HEK293 (cell line): ENCODE measurements at regions not wholly inside any gene's neighbourhood (a gene's known extent, or its start where the extent isn't known, plus 50 kb on each side); places are given as distances from the start of the nearest gene placed in this dataset.

Experiments
- CTCF ChIA-PET: fragments of 350-600 bp; formaldehyde crosslinking; extraction: SDS; loops from one replicate; lab custom pipeline; 2021; ENCODE audit warnings: antibody characterized with exemption; lab: Yijun Ruan, JAX
- POLR2A ChIA-PET: fragments of 300-600 bp; formaldehyde crosslinking; extraction: SDS; loops from one replicate; lab custom pipeline; 2020; ENCODE audit warnings: antibody characterized with exemption, inconsistent platforms; lab: Yijun Ruan, JAX
- H3K27ac ChIP-seq: fragments of 200-500 bp; sonication (Bioruptor generic); 2 replicates; pipeline ENCODE4 v1.5.1; 2014; ENCODE audit warnings: low read depth, low read length, control low read depth, inconsistent platforms; ENCODE audit errors: extremely low read depth
- H3K36me3 ChIP-seq, 2 experiments: fragments of 200-500 bp in 1 of 2; sonication (Bioruptor generic) in 1 of 2; 1 replicate in 1 of 2; 2 replicates in 1 of 2; pipeline ENCODE4 v1.5.1; 2014 to 2017; ENCODE audit warnings: inconsistent platforms in 2 of 2, low read length in 2 of 2; ENCODE audit not compliant: control insufficient read depth in 2 of 2, insufficient read depth in 1 of 2
- H3K4me1 ChIP-seq: fragments of 200-500 bp; sonication (Bioruptor generic); 2 replicates; pipeline ENCODE4 v1.5.1; 2014; ENCODE audit warnings: mild to moderate bottlenecking, low read length, inconsistent platforms; ENCODE audit not compliant: control insufficient read depth, insufficient read depth
- H3K4me3 ChIP-seq: 2 replicates; pipeline ENCODE4 v1.5.1; 2011; ENCODE audit warnings: low read depth, mild to moderate bottlenecking, control low read depth, low read length, moderate library complexity
- H3K9me3 ChIP-seq: fragments of 200-500 bp; sonication (Bioruptor generic); 2 replicates; pipeline ENCODE4 v1.5.1; 2014; ENCODE audit warnings: low read depth, low read length, inconsistent platforms; ENCODE audit not compliant: control insufficient read depth, insufficient read depth
- FEZF1 ChIP-seq: fragments of 450-650 bp; formaldehyde crosslinking; IDR thresholded peaks from 2 replicates; pipeline ENCODE4 v1.5.1; 2016; ENCODE audit warnings: missing biosample characterization, missing genetic modification characterization
- KLF8 ChIP-seq: fragments of 450-650 bp; formaldehyde crosslinking; IDR thresholded peaks from 2 replicates; pipeline ENCODE4 v1.5.1; 2016; ENCODE audit warnings: missing biosample characterization, missing genetic modification characterization
- SCRT2 ChIP-seq: fragments of 450-650 bp; formaldehyde crosslinking; IDR thresholded peaks from 2 replicates; pipeline ENCODE4 v1.5.1; 2016; ENCODE audit warnings: missing biosample characterization, missing genetic modification characterization
- SP3 ChIP-seq: fragments of 450-650 bp; formaldehyde crosslinking; IDR thresholded peaks from 2 replicates; pipeline ENCODE4 v1.5.1; 2016; ENCODE audit warnings: missing biosample characterization, missing genetic modification characterization
- SP7 ChIP-seq: fragments of 450-650 bp; formaldehyde crosslinking; IDR thresholded peaks from 2 replicates; pipeline ENCODE4 v1.5.1; 2016; ENCODE audit warnings: missing biosample characterization, missing genetic modification characterization
- YY2 ChIP-seq: fragments of 450-650 bp; formaldehyde crosslinking; IDR thresholded peaks from 2 replicates; pipeline ENCODE4 v1.5.1; 2016; ENCODE audit warnings: missing biosample characterization, missing genetic modification characterization
- ZBTB7A ChIP-seq: fragments of 450-650 bp; formaldehyde crosslinking; IDR thresholded peaks from 2 replicates; pipeline ENCODE4 v1.5.1; 2016; ENCODE audit warnings: low read depth, missing biosample characterization, missing genetic modification characterization
- ZEB2 ChIP-seq: fragments of 450-650 bp; formaldehyde crosslinking; IDR thresholded peaks from 2 replicates; pipeline ENCODE4 v1.5.1; 2016; ENCODE audit warnings: missing biosample characterization, missing genetic modification characterization
- ZFP41 ChIP-seq: fragments of 450-650 bp; formaldehyde crosslinking; IDR thresholded peaks from 2 replicates; pipeline ENCODE4 v1.5.1; 2016; ENCODE audit warnings: missing biosample characterization, missing genetic modification characterization, borderline replicate concordance
- ZNF138 ChIP-seq: fragments of 450-650 bp; formaldehyde crosslinking; IDR thresholded peaks from 2 replicates; pipeline ENCODE4 v1.5.1; 2016; ENCODE audit warnings: missing biosample characterization, missing genetic modification characterization, borderline replicate concordance
- ZNF146 ChIP-seq: fragments of 450-650 bp; formaldehyde crosslinking; IDR thresholded peaks from 2 replicates; pipeline ENCODE4 v1.5.1; 2016; ENCODE audit warnings: missing biosample characterization, missing genetic modification characterization
- ZNF169 ChIP-seq: fragments of 450-650 bp; formaldehyde crosslinking; IDR thresholded peaks from 2 replicates; pipeline ENCODE4 v1.5.1; 2016; ENCODE audit warnings: missing biosample characterization, missing genetic modification characterization
- ZNF202 ChIP-seq: fragments of 450-650 bp; formaldehyde crosslinking; IDR thresholded peaks from 2 replicates; pipeline ENCODE4 v1.5.1; 2016; ENCODE audit warnings: missing biosample characterization, missing genetic modification characterization, borderline replicate concordance
- ZNF510 ChIP-seq: fragments of 450-650 bp; formaldehyde crosslinking; IDR thresholded peaks from 2 replicates; pipeline ENCODE4 v1.5.1; 2018; ENCODE audit warnings: mild to moderate bottlenecking, missing genetic modification characterization, missing biosample characterization; ENCODE audit not compliant: insufficient replicate concordance
- ZNF548 ChIP-seq: fragments of 450-650 bp; formaldehyde crosslinking; IDR thresholded peaks from 2 replicates; pipeline ENCODE4 v1.5.1; 2016; ENCODE audit warnings: missing biosample characterization, missing genetic modification characterization
- ZNF624 ChIP-seq: fragments of 450-650 bp; formaldehyde crosslinking; IDR thresholded peaks from 2 replicates; pipeline ENCODE4 v1.5.1; 2017; ENCODE audit warnings: missing biosample characterization, missing genetic modification characterization
- ZNF664 ChIP-seq: fragments of 450-650 bp; formaldehyde crosslinking; IDR thresholded peaks from 2 replicates; pipeline ENCODE4 v1.5.1; 2016; ENCODE audit warnings: missing biosample characterization, missing genetic modification characterization
- ZNF768 ChIP-seq: fragments of 450-650 bp; formaldehyde crosslinking; IDR thresholded peaks from 2 replicates; pipeline ENCODE4 v1.5.1; 2018; ENCODE audit warnings: missing biosample characterization, mild to moderate bottlenecking, missing genetic modification characterization
- ZNF791 ChIP-seq: fragments of 450-650 bp; formaldehyde crosslinking; IDR thresholded peaks from 2 replicates; pipeline ENCODE4 v1.5.1; 2016; ENCODE audit warnings: missing biosample characterization, missing genetic modification characterization
- ZNF830 ChIP-seq: fragments of 450-650 bp; IDR thresholded peaks from 2 replicates; pipeline ENCODE4 v1.5.0; 2018; ENCODE audit warnings: missing biosample characterization, missing genetic modification characterization, low read depth, mild to moderate bottlenecking, moderate library complexity
- TF ChIP-seq, protein P1 (sequence below): fragments of 450-650 bp; formaldehyde crosslinking; IDR thresholded peaks from 2 replicates; pipeline ENCODE4 v1.5.1; 2016; ENCODE audit warnings: missing biosample characterization, missing genetic modification characterization
- TF ChIP-seq, protein P2 (sequence below): fragments of 450-650 bp; formaldehyde crosslinking; IDR thresholded peaks from 2 replicates; pipeline ENCODE4 v1.5.1; 2017; ENCODE audit warnings: missing biosample characterization, missing genetic modification characterization
- TF ChIP-seq, protein P3 (sequence below): IDR thresholded peaks from 2 replicates; pipeline ENCODE4 v1.6.1; 2011; ENCODE audit warnings: mild to moderate bottlenecking, low read depth, low read length, borderline replicate concordance
- TF ChIP-seq, protein P4 (sequence below): fragments of 450-650 bp; formaldehyde crosslinking; IDR thresholded peaks from 2 replicates; pipeline ENCODE4 v1.5.0; 2017; ENCODE audit warnings: missing biosample characterization, missing genetic modification characterization, borderline replicate concordance
- TF ChIP-seq, protein P5 (sequence below): fragments of 450-650 bp; formaldehyde crosslinking; IDR thresholded peaks from 2 replicates; pipeline ENCODE4 v1.5.1; 2016; ENCODE audit warnings: missing biosample characterization, missing genetic modification characterization

DNA sequence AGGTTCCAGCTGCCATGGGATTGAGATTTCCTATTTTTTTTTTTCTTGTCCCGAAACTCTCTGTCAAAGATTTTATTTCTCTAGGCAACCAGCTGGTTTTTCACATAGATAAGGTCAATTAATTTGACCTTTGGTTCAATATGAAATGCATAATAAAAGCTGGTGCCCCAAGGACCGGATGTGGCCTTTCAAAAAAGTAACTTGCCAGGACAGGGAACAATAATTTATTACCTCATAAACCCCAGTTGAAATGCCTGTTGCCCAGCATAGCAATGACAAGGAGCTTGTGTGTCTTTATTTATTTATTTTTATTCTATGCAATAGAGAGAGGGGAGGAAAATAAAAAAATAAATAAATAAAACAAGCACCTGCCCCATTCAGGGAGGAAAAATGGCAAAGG lies 472.7 kb downstream of the KCNJ2 start:
- Histone ChIP-seq H3K27ac (no peak overlapping the region), H3K4me1 (no peaks in the 10 kb centered on the region), H3K9me3 (no peaks in the 10 kb centered on the region)
- CTCF ChIA-PET: no interaction called here
- POLR2A ChIA-PET: no interaction called here
- TF ChIP-seq SCRT2 (tag by site-specific recombination): peak; percentile 44; the same call in 1 of the 2 replicates
- no peak for TF ChIP-seq ZFP41 (tag by site-specific recombination)
- TF ChIP-seq, protein P1, sequence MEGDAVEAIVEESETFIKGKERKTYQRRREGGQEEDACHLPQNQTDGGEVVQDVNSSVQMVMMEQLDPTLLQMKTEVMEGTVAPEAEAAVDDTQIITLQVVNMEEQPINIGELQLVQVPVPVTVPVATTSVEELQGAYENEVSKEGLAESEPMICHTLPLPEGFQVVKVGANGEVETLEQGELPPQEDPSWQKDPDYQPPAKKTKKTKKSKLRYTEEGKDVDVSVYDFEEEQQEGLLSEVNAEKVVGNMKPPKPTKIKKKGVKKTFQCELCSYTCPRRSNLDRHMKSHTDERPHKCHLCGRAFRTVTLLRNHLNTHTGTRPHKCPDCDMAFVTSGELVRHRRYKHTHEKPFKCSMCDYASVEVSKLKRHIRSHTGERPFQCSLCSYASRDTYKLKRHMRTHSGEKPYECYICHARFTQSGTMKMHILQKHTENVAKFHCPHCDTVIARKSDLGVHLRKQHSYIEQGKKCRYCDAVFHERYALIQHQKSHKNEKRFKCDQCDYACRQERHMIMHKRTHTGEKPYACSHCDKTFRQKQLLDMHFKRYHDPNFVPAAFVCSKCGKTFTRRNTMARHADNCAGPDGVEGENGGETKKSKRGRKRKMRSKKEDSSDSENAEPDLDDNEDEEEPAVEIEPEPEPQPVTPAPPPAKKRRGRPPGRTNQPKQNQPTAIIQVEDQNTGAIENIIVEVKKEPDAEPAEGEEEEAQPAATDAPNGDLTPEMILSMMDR: no peak
- no peak for TF ChIP-seq ZNF624 (tag by site-specific recombination)
- TF ChIP-seq, protein P2, sequence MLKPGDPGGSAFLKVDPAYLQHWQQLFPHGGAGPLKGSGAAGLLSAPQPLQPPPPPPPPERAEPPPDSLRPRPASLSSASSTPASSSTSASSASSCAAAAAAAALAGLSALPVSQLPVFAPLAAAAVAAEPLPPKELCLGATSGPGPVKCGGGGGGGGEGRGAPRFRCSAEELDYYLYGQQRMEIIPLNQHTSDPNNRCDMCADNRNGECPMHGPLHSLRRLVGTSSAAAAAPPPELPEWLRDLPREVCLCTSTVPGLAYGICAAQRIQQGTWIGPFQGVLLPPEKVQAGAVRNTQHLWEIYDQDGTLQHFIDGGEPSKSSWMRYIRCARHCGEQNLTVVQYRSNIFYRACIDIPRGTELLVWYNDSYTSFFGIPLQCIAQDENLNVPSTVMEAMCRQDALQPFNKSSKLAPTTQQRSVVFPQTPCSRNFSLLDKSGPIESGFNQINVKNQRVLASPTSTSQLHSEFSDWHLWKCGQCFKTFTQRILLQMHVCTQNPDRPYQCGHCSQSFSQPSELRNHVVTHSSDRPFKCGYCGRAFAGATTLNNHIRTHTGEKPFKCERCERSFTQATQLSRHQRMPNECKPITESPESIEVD: peak; percentile 60
- TF ChIP-seq ZNF548 (tag by site-specific recombination): no peak
- TF ChIP-seq ZNF169 (tag by site-specific recombination): no peak
- peak; percentile 39; the same call in 1 of the 2 replicates for TF ChIP-seq FEZF1 (tag by site-specific recombination)
- TF ChIP-seq SP3 (tag by site-specific recombination): no peak
- no peak for TF ChIP-seq ZEB2 (tag by site-specific recombination)
- no peak for TF ChIP-seq ZBTB7A (tag by site-specific recombination)
- no peak for TF ChIP-seq ZNF146 (tag by site-specific recombination)
- TF ChIP-seq, all 188 proteins: peak for 3
- Histone ChIP-seq H3K4me3 (no peak overlapping the region), H3K36me3 (no peaks in the 10 kb centered on the region)

DNA sequence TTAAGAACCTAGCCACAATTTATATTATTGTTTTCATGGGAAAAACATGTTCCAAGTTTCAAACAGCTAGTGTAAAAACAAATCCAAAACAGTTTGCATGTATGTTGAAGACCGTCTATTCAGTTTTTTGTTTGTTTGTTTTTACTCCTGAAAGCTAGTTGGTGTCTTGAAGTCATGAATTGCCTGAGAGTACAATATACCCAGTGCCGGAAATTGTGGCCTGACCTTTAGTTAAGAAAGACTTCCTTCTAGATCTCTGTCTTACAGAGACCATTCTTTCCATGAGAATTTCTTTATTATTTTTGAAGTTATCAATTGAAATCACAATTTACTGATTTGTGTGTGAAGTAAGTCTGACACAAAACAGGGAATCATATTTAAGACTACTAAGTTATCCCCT lies 474.8 kb downstream of the KCNJ2 start:
- CTCF ChIA-PET: interaction anchor here (0.7 to 1.7 kb wide), 2 partner anchors 123 to 589 kb away, joined by 3 to 4 read pairs; no protein-coding TSS in a partner anchor

More for the DNA sequence above, 474.8 kb downstream of the KCNJ2 start:
- no peak overlapping the region for H3K4me3 ChIP-seq
- TF ChIP-seq ZNF768 (no peak), KLF8 (tag by site-specific recombination) (no peak), ZNF791 (no peak), ZNF146 (tag by site-specific recombination) (no peak), ZNF664 (no peak), ZFP41 (tag by site-specific recombination) (no peak), SP7 (no peak), YY2 (no peak), ZNF202 (no peak), ZNF138 (tag by site-specific recombination) (no peak), ZNF510 (tag by site-specific recombination) (no peak), ZNF830 (no peak)
- TF ChIP-seq, protein P3, sequence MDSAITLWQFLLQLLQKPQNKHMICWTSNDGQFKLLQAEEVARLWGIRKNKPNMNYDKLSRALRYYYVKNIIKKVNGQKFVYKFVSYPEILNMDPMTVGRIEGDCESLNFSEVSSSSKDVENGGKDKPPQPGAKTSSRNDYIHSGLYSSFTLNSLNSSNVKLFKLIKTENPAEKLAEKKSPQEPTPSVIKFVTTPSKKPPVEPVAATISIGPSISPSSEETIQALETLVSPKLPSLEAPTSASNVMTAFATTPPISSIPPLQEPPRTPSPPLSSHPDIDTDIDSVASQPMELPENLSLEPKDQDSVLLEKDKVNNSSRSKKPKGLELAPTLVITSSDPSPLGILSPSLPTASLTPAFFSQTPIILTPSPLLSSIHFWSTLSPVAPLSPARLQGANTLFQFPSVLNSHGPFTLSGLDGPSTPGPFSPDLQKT: no peak
- TF ChIP-seq, protein P4, sequence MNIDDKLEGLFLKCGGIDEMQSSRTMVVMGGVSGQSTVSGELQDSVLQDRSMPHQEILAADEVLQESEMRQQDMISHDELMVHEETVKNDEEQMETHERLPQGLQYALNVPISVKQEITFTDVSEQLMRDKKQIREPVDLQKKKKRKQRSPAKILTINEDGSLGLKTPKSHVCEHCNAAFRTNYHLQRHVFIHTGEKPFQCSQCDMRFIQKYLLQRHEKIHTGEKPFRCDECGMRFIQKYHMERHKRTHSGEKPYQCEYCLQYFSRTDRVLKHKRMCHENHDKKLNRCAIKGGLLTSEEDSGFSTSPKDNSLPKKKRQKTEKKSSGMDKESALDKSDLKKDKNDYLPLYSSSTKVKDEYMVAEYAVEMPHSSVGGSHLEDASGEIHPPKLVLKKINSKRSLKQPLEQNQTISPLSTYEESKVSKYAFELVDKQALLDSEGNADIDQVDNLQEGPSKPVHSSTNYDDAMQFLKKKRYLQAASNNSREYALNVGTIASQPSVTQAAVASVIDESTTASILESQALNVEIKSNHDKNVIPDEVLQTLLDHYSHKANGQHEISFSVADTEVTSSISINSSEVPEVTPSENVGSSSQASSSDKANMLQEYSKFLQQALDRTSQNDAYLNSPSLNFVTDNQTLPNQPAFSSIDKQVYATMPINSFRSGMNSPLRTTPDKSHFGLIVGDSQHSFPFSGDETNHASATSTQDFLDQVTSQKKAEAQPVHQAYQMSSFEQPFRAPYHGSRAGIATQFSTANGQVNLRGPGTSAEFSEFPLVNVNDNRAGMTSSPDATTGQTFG: no peak
- TF ChIP-seq, protein P5, sequence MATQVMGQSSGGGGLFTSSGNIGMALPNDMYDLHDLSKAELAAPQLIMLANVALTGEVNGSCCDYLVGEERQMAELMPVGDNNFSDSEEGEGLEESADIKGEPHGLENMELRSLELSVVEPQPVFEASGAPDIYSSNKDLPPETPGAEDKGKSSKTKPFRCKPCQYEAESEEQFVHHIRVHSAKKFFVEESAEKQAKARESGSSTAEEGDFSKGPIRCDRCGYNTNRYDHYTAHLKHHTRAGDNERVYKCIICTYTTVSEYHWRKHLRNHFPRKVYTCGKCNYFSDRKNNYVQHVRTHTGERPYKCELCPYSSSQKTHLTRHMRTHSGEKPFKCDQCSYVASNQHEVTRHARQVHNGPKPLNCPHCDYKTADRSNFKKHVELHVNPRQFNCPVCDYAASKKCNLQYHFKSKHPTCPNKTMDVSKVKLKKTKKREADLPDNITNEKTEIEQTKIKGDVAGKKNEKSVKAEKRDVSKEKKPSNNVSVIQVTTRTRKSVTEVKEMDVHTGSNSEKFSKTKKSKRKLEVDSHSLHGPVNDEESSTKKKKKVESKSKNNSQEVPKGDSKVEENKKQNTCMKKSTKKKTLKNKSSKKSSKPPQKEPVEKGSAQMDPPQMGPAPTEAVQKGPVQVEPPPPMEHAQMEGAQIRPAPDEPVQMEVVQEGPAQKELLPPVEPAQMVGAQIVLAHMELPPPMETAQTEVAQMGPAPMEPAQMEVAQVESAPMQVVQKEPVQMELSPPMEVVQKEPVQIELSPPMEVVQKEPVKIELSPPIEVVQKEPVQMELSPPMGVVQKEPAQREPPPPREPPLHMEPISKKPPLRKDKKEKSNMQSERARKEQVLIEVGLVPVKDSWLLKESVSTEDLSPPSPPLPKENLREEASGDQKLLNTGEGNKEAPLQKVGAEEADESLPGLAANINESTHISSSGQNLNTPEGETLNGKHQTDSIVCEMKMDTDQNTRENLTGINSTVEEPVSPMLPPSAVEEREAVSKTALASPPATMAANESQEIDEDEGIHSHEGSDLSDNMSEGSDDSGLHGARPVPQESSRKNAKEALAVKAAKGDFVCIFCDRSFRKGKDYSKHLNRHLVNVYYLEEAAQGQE (tag by site-specific recombination): no peak
- TF ChIP-seq, all 188 proteins: peak for 0
- POLR2A ChIA-PET: no interaction called here
- Histone ChIP-seq H3K9me3 (no peaks in the 10 kb centered on the region), H3K27ac (no peak overlapping the region), H3K36me3 (no peaks in the 10 kb centered on the region), H3K4me1 (no peaks in the 10 kb centered on the region)
